A673 (cell line): ENCODE measurements at regions not wholly inside any gene's neighbourhood (a gene's known extent, or its start where the extent isn't known, plus 50 kb on each side); places are given as distances from the start of the nearest gene placed in this dataset.

ENCODE experiments used
- CTCF ChIP-seq: fragments of 300-800, 200-600 bp; sonication (generic); conservative IDR thresholded peaks from 2 replicates; pipeline ENCODE4 v1.5.1; 2017; ENCODE audit warnings: low read depth, mild to moderate bottlenecking, antibody characterized with exemption, low read length, moderate library complexity, mixed read lengths
- EZH2 ChIP-seq: fragments of 200-600 bp; sonication (generic); IDR thresholded peaks from 2 replicates; pipeline ENCODE4 v1.6.1; 2017; ENCODE audit warnings: borderline replicate concordance, low read depth, mild to moderate bottlenecking, mixed read lengths, antibody characterized with exemption, low read length; ENCODE audit not compliant: poor library complexity, severe bottlenecking

- TF ChIP-seq EZH2 (no peak), CTCF (no peak)
Observed at GRCh38 chr21:25024639-25025038, 582.6 kb downstream of the MRPL39 start.
